Peyer's patch (tissue), 4 donors: ENCODE measurements at regions not wholly inside any gene's neighbourhood (a gene's known extent, or its start where the extent isn't known, plus 50 kb on each side); places are given as distances from the start of the nearest gene placed in this dataset.

ENCODE experiments used
- POLR2A ChIP-seq, 2 donors: fragments of 450-650 bp; IDR thresholded peaks; one replicate each; pipeline ENCODE4 v1.5.1; 2017; ENCODE audit warnings: antibody characterized with exemption in 2 of 2, mild to moderate bottlenecking in 2 of 2, moderate library complexity in 2 of 2
- TF ChIP-seq, protein P1 (sequence below), 6 experiments: fragments of 450-650 bp in 4 of 6; fragments of 200-600 bp in 2 of 6; sonication (generic) in 1 of 6; IDR thresholded peaks; one replicate each; pipeline ENCODE4 v1.5.1; 2017 to 2019; ENCODE audit warnings: antibody characterized with exemption in 6 of 6, mild to moderate bottlenecking in 3 of 6, moderate library complexity in 1 of 6

DNA sequence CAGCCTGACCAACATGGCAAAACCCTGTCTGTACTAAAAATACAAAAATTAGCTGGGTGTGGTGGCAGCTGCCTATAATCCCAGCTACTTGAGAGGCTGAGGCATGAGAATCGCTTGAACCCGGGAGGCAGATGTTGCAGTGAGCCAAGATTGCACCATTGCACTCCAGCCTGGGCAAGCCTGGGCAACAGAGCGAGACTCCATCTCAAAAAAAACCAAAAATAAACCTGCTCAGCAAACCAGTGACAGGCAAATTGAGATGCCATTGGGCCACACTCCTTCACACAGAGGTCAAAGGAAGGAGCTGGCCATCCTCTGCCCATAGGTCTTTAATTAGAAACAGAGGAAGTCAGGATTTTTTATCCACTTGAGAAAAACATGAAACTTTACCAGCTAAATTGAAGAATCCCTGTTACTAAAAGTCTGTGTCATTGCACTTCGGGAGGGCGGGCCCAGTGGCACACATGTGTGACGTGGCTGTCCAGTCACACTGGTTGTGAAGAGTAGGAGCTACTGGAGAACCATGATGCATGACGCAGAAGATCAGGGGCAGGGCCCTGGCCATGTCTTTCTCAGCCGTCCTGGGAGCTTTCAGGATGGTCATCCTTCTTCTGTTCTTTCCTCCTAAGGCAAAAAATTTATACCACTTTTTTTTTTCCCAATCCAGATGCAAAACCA, 118.3 kb upstream of the ZNF438 start:
- TF ChIP-seq, protein P1, sequence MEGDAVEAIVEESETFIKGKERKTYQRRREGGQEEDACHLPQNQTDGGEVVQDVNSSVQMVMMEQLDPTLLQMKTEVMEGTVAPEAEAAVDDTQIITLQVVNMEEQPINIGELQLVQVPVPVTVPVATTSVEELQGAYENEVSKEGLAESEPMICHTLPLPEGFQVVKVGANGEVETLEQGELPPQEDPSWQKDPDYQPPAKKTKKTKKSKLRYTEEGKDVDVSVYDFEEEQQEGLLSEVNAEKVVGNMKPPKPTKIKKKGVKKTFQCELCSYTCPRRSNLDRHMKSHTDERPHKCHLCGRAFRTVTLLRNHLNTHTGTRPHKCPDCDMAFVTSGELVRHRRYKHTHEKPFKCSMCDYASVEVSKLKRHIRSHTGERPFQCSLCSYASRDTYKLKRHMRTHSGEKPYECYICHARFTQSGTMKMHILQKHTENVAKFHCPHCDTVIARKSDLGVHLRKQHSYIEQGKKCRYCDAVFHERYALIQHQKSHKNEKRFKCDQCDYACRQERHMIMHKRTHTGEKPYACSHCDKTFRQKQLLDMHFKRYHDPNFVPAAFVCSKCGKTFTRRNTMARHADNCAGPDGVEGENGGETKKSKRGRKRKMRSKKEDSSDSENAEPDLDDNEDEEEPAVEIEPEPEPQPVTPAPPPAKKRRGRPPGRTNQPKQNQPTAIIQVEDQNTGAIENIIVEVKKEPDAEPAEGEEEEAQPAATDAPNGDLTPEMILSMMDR (IDR thresholded peaks at IDR 0.05): no peak
- TF ChIP-seq POLR2A (IDR thresholded peaks at IDR 0.05): no peak
